Cardiac septum (tissue), 1 donor: ENCODE measurements at regions not wholly inside any gene's neighbourhood (a gene's known extent, or its start where the extent isn't known, plus 50 kb on each side); places are given as distances from the start of the nearest gene placed in this dataset.

Source experiments
- DNase-seq: peaks from one replicate; pipeline ENCODE4 v3.0.0-alpha.2; 2020; ENCODE audit warnings: low spot score
- intact Hi-C: fragments of 100-400 bp; cut with DNase I; formaldehyde crosslinking; loops from one replicate; pipeline ENCODE4 v1.14.0; 2022
- donor health status: DM: no; HTN: no; CAD: no.

GRCh38 chr5:101948615-101949014 is 347.5 kb downstream of the SLCO4C1 start:
- intact Hi-C loops: no loop called here
- DNase-seq: no peak

- no peak for DNase-seq
- intact Hi-C loops: no loop called here
These were observed 352.3 kb downstream of the SLCO4C1 start for GRCh38 chr5:101943784-101944183.

GRCh38 chr5:101942321-101942882 is 353.7 kb downstream of the SLCO4C1 start:
- intact Hi-C loops: no loop called here
- no peak for DNase-seq

DNA sequence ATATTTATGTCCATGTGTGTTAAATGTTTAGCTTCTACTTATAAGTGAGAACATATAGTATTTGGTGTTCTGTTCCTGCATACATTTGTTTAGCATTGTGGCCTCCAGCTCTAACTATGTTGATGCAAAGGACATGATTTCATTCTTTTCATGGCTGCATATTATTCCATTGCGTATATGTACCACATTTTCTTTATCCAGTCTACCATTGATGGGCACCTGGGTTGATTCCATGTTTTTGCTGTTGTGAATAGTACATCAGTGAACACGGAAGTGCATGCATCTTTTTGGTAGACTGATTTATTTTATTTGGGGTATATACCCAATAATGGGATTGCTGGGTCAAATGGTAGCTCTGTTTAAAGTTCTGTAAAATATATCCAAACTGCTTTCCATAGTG is 359.0 kb downstream of the SLCO4C1 start:
- DNase-seq: no peak
- intact Hi-C loops: no loop called here

- no peak for DNase-seq
- intact Hi-C loops: no loop called here
These were observed 361.0 kb downstream of the SLCO4C1 start for GRCh38 chr5:101935086-101935485.

DNA sequence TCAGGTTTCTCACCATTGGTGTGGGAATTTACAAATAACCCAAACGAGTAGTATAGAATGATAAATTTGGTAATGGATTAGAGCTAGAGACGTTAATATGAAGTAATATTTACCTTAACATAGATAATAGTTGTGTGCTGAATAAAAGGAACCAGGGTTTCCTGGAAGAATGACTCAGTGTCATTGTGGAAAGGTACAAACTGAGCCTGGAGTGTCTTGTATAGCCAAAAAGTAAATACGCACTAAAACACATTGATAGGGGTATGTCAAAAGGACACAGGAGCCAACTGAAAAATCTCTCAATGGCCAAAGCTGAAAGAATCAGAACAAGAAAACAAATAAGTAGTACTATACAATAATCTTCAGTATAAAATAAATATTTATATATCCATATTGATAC is 363.5 kb downstream of the SLCO4C1 start:
- intact Hi-C loops: no loop called here
- DNase-seq: no peak

- DNase-seq: no peak
- intact Hi-C loops: no loop called here
These were observed 366.5 kb downstream of the SLCO4C1 start for GRCh38 chr5:101929628-101930027.

GRCh38 chr5:101917166-101917565 is 378.9 kb downstream of the SLCO4C1 start:
- DNase-seq: no peak
- intact Hi-C loops: no loop called here

DNA sequence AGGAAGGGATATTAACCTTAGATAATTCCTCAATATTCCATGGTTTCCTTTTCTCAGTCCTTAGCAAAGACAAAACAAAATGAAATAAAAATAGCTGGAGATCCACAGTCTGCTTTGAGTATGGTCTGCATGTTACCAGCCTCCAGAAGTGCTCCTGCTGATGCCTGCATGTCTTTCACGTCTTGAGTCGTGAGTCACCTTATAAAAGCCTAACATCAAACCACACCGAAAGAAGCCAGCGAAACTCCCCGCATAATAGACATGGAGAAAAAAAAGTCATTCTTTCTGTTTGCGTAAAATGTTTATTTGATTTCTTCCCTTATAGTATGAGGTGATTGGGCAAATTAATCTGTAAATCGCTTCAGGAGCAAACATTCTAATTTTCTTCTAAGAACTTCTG is 380.5 kb downstream of the SLCO4C1 start:
- intact Hi-C loops: no loop called here
- DNase-seq: no peak

DNA sequence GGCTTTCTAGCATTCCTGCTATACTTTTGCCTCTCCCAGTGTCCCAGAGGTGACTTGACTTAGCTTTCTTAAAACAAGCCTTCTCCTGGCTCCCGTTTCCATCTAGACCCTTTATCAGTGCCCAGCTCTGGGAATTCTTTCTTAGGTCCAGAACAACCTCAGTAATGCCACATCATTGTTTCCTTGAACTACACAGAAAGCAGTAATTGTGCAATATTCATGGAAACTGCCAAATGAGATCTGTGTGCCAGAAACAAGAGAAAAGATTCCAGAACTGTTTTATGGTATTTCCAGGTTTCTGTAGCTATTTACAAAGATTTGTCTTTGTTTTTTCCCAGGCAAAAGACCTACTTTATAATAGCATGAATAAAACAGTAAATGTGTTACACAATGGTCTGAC is 391.3 kb downstream of the SLCO4C1 start:
- intact Hi-C loops: no loop called here

DNA sequence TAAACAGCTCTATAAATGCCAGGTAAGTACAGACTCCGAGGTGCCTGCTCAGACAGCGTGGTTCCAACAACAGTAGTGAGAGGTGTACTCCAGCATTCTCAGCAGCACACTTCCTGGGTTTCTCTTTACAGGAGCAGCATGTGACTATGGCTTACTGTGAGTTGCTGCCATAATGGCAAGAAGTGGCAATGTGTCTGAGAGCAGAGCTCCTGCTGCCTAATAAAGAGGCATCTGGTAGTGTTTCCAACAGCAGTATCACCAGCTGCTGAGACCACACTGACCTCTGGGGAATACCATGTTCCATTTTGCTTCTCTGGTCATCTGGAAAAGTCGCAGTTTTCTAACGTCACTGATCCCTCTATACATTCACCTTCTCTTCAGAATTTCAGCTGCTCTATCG is 398.2 kb downstream of the SLCO4C1 start:
- intact Hi-C loops: no loop called here
- DNase-seq: no peak

More for the DNA sequence above, 391.3 kb downstream of the SLCO4C1 start:
- no peak for DNase-seq

- DNase-seq: no peak
- intact Hi-C loops: no loop called here
These were observed 401.1 kb downstream of the SLCO4C1 start for GRCh38 chr5:101894985-101895384.

GRCh38 chr5:101878190-101878589 is 417.9 kb downstream of the SLCO4C1 start:
- intact Hi-C loops: no loop called here
- DNase-seq: no peak

- intact Hi-C loops: no loop called here
- no peak for DNase-seq
These were observed 418.6 kb downstream of the SLCO4C1 start for GRCh38 chr5:101877451-101877850.

DNA sequence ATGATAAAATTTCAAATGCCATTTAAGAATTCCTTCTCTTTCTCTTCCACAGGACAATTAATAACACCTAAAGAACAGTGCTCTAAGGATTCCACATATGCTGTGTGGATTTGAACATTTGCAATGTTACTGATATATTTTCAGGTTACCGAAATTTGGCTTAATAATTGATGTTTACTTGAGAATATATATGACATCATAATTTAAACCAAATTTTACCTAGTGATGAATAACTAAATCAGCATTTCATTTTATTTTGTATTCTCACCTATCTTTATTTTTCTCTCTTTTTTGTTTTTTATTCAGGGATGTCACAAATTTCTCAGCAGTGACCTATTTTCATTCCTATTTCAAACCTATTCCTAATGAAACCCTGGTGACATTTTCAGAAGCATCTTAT is 429.6 kb downstream of the SLCO4C1 start:
- intact Hi-C loops: no loop called here

GRCh38 chr5:101860563-101860962 is 435.5 kb downstream of the SLCO4C1 start:
- peak; percentile 63 for DNase-seq
- intact Hi-C loops: no loop called here

More for the DNA sequence above, 429.6 kb downstream of the SLCO4C1 start:
- DNase-seq: no peak

- intact Hi-C loops: no loop called here
- no peak for DNase-seq
These were observed 435.9 kb downstream of the SLCO4C1 start for GRCh38 chr5:101860145-101860544.

DNA sequence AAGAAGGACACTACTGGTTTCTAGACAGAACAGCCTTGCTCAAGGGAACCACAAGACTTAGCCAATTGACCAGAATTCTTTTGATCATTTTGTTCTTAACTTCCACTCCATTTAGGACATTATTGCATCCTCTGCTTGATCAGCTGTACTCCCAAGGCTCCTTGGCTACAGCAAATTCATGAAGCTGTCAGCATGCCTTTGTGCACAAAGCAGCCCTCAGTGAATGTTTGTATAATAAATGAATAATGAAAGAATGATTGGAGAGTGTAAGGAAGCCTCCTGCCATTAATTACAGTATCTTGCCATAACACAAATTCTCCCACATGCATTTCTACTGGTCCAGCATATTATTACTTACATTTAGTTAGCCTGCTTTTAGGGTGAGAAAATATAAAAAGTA is 449.6 kb downstream of the SLCO4C1 start:
- DNase-seq: no peak
- intact Hi-C loops: no loop called here

- no peak for DNase-seq
- intact Hi-C loops: no loop called here
These were observed 453.0 kb downstream of the SLCO4C1 start for GRCh38 chr5:101843055-101843454.

- intact Hi-C loops: no loop called here
- no peak for DNase-seq
These were observed 457.6 kb downstream of the SLCO4C1 start for GRCh38 chr5:101838435-101838834.

- DNase-seq: no peak
- intact Hi-C loops: no loop called here
These were observed 466.8 kb downstream of the SLCO4C1 start for GRCh38 chr5:101829255-101829654.

GRCh38 chr5:101811466-101811865 is 484.6 kb downstream of the SLCO4C1 start:
- intact Hi-C loops: no loop called here
- DNase-seq: no peak
